Lower leg skin (tissue), 3 donors: ENCODE measurements at regions not wholly inside any gene's neighbourhood (a gene's known extent, or its start where the extent isn't known, plus 50 kb on each side); places are given as distances from the start of the nearest gene placed in this dataset.

ENCODE experiments used
- CTCF ChIP-seq, 3 donors: fragments of 450-650 bp; IDR thresholded peaks; one replicate each; pipeline ENCODE4 v1.5.1; 2016; ENCODE audit warnings: antibody characterized with exemption in 3 of 3, mild to moderate bottlenecking in 3 of 3, moderate library complexity in 2 of 3
- POLR2A ChIP-seq, 2 donors: fragments of 450-650 bp; IDR thresholded peaks; one replicate each; pipeline ENCODE4 v1.6.1; 2016 to 2017; ENCODE audit warnings: antibody characterized with exemption in 2 of 2, mild to moderate bottlenecking in 1 of 2, moderate library complexity in 1 of 2

- TF ChIP-seq POLR2A (IDR thresholded peaks at IDR 0.05), result no peak
- TF ChIP-seq CTCF (IDR thresholded peaks at IDR 0.05), result no peak
Observed at GRCh38 chr4:12200226-12200625, 771.5 kb upstream of the HS3ST1 start.
